GM18870 (cell line): ENCODE measurements at regions not wholly inside any gene's neighbourhood (a gene's known extent, or its start where the extent isn't known, plus 50 kb on each side); places are given as distances from the start of the nearest gene placed in this dataset.
"Not testable (repeated sequence)": the region's sequence is repeated elsewhere in the genome, so short reads cannot be mapped to it uniquely, and the experiment has no call there.

ENCODE experiments used
- ATAC-seq: cut with Tn5 transposase; IDR thresholded peaks from one replicate; pipeline ENCODE4 v1.9.1; 2021; ENCODE audit warnings: moderate library complexity; ENCODE audit not compliant: unreplicated experiment

DNA sequence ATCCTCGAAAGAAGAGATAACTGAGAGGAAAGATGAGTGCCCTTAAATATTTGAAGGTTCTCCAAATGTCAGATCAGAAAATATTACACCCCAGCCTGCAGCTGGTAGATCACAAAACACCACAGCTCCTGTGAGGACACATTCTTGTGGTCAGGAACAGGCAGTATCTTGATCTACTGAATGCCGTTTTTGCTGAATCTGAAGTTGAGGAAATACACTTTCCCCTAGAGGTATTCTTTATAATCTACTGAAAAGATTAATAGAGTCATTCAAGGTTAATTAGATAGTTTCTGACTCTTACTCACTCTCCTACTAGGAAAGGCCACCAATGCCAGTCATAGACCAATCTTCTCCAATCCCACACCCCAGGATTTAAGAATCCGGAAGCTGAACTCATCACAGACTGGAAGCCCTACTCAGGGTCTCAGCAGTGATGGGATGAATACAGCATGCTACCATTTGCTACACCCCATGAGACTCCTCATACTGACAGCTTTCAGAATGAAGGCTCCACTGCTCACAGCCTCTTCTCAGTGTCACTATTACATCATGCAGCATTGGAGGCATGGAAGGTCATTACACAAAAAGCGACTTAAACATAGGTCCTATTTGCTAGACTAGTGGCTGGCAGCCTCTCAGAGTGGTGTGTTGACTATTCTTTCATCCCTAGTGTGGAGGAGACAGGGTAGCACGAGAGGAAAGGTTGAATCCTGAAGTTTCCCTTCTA is 143.9 kb upstream of the SLC1A3 start:
- ATAC-seq: no peak

DNA sequence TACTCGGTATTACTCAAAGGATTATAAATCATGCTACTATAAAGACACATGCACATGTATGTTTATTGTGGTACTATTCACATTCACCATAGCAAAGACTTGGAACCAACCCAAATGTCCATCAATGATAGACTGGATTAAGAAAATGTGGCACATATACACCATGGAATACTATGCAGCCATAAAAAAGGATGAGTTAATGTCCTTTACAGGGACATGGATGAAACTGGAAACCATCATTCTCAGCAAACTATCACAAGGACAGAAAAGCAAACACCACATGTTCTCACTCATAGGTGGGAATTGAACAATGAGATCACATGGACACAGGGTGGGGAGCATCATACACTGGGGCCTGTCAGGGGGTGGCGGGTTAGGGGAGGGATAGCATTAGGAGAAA is 130.5 kb upstream of the SLC1A3 start:
- ATAC-seq: not testable (repeated sequence)

DNA sequence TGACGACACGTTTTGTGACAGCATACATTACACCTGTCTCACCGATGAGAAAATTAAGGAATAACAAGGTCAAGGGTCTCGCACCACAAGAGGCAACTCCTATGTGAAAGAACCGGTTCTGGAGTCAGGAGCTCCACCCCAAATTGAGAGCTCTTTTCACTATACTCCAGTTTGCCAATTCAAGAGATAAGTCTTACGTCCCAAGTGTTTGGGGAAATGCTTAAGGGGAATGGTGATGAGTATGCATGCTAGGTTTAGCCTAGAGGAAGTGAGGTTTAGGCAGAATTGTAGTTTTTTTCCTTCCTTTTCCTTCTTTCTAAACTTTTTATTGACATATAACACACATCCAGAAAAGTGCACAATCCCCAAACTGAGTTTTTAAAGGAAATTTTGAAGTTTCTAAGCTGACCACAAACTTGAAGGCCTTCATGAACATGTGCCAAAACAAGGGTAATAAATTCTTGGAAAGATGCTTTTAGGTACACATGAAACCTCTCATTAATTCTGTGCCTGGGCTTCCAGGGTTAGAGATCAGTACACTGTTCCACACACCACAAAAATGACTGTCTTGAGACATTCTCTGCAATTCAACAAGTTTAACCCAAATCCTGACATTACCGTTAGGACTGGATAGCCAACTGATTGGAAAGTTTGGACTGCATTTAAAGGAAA is 127.6 kb upstream of the SLC1A3 start:
- ATAC-seq: no peak

DNA sequence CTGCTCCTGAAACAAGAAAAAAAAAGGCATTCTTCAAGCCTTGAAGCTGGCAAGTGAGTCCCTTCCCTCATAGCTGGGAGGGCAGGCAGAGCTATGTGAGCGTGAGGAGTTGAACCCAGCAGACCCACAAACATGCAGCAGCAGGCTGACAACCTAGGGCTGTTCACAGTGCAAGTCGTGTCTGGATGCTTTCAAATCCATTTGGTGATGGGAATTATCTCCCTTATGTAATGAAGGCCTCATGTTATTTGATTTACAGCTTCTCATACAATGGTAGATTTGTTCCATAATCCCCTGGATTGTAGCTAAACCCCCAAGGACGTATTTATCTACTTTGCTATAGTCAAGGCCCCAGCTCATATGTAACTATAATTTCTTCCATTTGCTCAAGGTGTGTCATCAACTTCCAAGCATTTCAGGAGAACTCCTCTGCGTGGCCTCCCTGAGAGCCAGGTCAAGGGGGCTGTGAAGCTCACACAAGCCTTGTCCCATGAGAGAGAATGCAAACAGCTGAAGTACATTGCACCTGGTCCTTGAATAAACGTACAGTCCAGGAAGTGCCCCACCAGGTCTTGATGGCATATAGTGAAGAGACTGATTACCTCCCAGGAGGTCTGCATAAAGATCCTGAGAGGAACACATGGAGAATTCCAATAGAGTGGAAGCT is 124.8 kb upstream of the SLC1A3 start:
- ATAC-seq: no peak

DNA sequence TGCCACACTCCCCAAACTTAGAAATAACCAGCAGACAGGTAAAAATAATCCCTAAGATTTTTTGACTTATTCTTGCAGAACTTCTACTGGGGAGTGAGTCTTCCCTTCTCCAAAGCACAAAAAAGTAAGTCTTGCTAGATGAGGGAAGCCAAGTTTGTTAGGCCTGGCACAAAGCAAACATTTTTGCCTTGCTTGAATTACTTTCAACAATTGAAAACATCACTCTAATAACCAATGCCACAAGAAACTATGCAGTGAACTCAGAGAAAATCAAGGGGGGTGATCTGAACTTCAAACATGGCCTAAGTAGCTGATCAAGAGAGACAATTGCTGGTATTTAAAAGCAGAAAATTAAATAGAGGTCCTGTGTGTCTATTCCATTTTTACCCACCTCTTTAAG is 123.6 kb upstream of the SLC1A3 start:
- ATAC-seq: no peak

DNA sequence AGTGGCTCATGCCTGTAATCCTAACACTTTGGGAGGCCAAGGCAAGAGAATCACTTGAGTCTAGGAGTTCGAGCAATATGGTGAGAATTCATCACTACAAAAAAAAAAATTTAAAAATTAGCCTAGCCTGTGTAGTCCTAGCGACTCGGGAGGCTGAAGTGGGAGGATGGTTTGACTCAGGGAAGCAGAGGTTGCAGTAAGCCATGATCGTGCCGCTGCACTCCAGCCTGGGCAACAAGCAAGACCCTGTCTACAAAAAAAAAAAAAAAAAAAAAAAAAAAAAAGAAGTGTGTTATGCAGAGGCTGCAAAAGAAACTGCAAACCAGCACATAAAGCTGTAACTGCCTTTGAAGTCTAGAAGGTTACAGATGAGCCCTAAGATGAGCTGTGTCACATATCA is 116.9 kb upstream of the SLC1A3 start:
- no peak for ATAC-seq

DNA sequence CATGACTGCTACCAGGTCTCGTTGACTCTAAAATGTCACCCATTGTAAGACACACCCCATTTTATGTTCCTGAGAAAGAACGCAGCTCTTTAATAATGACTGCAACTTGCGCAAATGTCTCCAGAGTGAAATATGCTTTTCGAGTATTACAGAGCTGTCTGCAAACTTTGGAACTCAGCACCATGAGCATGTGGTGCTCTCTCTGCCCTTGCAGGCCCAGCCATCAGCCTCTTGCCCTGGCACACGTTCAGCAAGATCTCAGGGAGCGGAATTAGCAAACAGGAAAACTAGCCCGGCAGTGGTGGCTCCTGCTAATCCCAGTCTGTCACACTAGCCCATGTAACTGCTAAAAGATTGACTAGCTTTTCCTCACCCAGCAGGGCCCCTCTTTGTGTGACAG is 114.5 kb upstream of the SLC1A3 start:
- ATAC-seq: no peak

DNA sequence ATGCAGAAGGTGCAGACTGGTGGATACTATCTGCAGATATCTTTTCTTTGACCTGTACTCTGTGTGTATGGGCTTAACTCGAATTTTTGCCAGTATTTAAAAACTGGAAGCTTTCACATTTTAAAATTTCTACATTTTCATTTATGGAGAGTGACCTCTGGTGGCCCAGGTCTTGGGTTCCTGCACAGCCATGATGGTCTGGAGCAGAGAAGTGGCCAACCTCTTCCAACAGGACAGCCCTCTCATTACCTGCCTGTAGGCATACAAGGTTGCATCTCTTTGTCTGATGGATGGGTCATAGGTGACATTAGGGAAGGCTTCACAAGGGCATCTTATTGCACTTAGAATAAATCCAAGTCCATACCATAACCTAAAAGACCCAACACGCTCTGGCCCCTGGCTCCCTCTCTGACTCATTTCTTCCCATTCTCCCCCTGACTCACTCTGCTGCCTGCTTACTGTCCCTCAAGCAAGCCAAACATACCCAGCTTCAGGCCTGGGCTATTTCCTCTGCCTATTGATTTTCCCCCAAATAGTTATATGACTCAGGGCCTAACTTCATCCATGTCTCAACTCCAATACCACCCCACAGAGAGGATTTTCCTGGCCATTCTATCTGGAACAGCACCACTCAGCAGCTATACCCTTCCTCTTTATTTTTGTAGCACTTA is 113.3 kb upstream of the SLC1A3 start:
- no peak for ATAC-seq

DNA sequence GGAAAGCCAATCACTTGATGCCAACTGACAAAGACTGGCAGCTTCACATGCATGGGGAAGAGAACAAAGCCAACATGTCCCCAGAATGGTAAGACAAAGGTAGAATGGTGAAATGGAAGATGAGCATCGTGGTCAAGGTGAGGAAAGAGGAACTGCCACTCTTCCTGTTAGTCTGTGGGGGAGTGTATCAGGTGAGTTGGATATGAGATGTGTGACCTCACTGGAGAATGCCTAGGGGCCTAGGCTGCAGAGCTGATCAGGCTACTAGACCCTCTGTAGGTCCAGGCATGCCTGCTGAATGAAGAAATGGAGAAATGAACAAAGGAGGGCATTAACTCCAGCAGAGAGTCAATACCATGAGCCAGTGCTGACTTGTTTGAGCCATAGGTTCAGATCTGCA is 112.4 kb upstream of the SLC1A3 start:
- no peak for ATAC-seq

DNA sequence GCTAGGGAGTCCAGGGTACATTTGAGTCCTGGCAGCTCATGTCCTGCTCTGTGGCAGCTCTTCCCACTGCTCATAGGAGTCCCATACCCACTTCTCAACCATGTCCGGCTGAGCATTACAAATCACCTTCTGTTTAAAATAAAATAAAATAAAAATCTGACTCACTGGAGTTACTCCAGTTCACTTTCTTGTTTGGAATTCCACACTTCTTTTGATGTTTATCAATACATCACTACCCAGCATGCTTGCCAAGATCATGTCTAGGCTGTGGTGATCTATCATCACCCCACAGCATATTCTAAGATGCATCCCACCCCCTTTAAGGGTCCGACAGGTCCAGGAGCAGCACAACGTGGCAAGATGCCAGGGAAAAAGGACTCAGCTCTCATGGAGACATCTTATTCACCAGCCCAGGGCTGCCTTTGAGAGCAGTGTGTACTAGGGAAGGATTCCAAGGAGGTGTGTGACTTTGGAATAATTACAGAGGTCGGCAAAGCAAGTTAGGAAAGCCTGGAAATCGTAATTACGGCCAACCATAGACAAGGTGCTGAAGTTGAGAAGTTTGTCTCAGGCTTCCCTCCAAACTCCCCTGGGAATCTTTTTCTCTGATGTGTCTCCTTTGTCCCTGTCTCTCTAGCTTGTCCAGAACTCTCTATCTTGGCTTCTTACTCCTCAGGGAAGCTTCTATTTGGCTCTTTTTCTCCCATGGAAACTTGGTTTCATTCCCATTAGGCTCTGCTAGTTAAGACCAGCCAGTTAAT is 111.4 kb upstream of the SLC1A3 start:
- ATAC-seq: no peak

DNA sequence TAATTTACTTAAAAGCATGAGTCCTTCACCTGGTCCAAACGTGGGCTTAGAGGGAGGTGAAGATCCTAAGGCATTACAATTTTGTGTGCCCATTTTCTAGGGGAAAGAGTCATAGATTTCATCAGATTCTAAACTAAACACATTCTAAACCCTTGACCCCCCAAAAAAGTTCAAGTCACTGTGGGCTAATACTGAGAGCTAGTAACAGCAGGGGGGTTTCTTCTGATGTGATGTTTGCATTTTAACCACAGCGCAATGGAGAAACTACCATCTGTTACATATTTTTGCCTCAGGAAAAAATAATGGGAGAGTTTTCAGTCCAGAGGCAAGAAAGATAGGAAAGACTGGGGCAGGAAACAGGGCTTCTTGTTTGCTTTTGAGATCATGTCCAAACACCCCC is 110.8 kb upstream of the SLC1A3 start:
- ATAC-seq: no peak

DNA sequence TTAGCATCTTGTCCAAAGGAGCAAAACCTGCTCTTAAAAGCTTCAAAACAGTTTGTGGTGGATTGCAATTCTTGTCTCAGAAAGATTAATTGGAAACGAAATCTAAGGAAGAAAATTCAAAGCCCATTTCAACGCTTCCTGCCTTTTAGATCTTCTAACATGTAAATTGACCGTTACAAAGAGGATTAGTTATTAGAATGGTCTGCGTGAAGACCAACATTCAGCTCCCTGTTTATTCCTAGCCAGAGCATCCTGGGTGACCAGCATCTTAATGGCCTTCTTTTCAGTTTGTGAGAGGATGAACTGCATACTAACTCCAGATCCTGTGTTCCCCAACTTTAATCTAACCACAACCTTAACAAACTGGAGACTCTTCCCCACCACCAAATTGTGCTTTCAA is 109.9 kb upstream of the SLC1A3 start:
- no peak for ATAC-seq

DNA sequence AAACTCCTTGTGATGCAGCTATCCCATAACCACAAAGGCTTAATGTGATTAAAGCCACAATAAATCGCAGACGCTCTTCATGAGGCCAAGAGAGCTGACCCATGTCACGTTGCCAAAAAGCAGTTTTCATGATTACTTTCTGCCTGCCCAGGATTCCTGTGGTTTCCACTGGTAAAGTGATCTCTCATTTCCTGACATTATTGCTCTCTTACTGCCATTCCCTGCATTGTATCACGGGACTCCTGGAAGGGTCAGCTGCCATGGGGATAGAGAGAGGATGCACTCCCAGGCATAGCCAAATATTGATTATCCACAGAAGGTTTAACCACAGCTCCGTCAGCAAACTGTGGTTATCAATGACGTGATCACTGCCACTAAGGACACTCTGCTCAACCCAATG is 103.8 kb upstream of the SLC1A3 start:
- ATAC-seq: no peak

DNA sequence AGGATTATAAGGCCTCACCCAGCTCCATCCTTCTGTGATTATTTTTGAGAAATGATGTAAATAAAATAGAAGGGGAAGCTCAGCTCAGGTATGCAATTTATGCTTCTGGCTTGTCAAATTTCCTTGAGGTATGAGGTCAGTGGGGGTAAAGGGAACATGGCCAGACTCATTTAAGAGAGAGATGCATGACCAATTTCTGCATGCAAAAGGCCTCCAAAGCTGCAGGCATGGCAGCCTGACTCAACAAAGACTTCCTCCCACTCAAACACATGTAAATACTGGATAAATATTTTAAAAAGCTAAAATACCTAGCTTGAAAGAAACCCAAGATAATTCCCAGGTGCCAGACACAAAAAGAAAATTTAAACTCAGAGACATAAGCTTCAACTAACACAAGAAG is 101.4 kb upstream of the SLC1A3 start:
- no peak for ATAC-seq

DNA sequence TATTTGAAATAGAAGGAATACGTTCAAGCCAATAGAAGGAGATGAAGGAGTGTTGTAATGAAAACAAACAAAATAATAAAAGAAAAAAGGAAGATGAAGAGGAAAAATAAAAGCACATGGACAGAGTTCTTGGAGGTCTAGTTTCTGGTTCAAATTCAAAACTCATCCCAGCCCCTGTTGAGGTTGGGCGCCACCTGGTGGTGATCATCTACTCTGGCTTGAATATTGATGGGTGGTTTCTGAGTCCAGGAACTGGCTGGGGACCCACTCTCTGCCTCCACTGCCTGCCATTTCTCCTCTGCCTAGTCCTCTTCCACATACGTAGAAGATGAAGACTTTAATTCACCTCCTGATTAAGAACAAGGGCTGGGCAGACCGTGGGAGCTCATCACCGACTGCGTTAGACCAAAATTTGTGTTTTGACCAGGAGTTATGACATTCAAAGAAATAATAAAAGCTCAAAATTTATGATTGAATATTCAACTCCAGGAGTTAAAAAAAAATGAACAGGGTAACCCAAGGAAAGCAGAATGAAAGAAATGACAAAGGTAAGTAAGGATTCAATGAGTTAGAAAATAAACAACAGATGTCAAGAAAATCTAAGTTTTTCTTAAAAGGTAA is 99.0 kb upstream of the SLC1A3 start:
- ATAC-seq: no peak

DNA sequence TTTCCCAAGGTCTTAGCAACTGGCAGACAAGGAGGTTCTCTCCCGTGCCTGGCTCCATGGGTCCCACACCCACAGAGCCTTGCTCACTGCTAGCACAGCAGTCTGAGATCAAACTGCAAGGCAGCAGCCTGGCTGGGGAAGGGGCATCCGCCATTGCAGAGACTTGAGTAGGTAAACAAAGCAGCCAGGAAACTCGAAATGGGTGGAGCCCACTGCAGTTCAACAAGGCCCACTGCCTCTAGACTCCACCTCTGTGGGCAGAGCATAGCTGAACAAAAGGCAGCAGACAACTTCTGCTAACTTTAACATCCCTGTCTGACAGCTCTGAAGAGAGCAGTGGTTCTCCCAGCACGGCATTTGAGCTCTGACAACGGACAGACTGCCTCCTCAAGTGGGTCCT is 98.1 kb upstream of the SLC1A3 start:
- ATAC-seq: not testable (repeated sequence)

DNA sequence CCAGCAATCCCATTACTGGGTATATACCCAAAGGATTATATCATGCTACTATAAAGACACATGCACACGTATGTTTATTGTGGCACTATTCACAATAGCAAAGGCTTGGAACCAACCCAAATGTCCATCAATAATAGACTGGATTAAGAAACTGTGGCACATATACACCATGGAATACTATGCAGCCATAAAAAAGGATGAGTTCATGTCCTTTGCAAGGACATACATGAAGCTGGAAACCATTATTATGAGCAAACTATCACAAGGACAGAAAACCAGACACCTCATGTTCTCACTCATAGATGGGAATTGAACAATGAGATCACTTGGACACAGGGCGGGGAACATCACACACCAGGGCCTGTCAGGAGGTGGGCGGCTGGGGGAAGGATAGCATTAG is 92.8 kb upstream of the SLC1A3 start:
- ATAC-seq: not testable (repeated sequence)

DNA sequence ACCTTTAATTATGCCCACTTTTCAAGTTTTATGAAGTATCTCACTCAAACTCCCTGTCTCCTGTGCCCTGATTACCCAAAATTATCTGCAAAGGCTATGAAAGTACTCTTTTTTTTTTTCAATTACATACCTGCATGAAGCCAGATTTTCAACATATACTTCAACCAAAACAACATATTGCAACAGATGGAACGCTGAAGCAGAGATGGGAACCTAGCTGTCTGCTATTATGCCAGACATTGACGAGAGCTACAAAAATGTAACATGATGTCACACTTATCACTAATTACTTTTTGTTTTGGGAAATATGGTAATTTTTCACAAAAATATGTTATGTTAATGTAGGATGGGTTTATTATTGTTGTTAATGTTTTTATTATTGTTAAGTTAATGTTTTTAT is 86.5 kb upstream of the SLC1A3 start:
- no peak for ATAC-seq

DNA sequence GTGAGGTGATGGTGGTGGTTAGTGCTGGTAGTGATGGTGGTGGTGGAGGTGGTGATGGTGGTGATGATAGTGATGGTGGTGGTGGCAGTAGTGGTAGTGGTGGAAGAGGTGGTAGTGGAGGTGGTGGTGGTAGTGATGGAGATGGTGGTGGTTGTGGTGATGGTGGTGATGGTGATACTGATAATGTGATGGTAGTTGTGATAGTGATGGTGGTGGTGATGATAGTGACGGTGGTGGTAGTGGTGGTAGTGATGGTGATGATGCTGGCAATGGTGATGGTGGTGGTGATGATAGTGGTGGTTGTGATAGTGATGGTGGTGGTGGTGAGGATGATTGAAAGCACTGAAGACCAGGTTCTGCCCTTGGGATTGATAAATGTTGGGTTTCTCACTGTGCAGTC is 85.2 kb upstream of the SLC1A3 start:
- no peak for ATAC-seq
